ENCODE measurements at regions not wholly inside any gene's neighbourhood (a gene's known extent, or its start where the extent isn't known, plus 50 kb on each side); places are given as distances from the start of the nearest gene placed in this dataset.
A peak's percentile ranks its signal among the peaks of the same experiment; 100 is the strongest.

DNA sequence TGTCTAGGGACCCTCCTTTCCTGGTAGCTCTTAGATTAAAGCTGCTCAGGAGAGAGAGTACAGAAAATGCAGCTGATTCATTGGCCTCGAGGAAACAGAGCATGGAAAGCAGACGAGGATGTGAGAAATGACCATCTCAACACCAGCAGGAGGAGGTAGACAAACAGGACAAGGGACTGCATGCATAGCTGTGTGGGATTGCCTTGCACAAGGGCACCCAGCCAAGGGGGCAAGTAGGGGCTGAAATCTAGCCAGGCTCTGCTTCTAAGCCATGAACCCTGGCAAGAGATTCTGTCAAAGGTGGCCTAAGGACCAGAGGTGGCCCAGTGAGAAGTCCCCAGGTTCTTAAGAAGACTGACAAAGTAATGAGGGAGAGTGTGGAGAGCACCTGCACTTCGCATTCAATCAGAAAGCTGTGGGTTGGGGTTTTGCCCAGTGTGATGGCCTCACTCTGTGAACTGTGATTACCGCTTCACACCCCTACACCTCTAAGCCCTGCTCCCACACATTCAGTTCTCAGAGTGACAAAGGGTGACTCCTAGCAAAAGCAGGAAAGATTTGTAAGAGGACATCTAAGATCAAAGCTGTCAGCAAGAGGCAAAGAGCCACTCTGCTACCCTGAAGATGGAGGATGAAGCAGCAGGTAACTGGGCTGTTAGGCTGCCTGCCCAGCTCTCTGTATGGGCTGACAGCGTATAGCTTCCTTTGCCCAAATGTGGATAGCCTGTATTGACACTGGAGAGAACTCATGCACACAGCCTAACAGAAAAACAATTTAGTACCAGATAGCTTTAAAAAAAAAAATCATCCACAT, 151.3 kb upstream of the PELI1 start:
- Histone ChIP-seq H3K36me3 (ENCODE audit: control insufficient read depth, insufficient read depth, low read length) (no peaks in the 10 kb centered on the region), H3K9me3 (ENCODE audit: control insufficient read depth, low read length) (no peaks in the 10 kb centered on the region), H3K4me1 (ENCODE audit: control insufficient read depth, insufficient read depth, low read length) (peaks cover 10% of the 10 kb centered on the region), H3K27me3 (ENCODE audit: control insufficient read depth, insufficient read depth, low read length) (no peaks in the 10 kb centered on the region), H3K9ac (ENCODE audit: low read length) (no peak overlapping the region), H3K4me3 (ENCODE audit: low read length) (no peak overlapping the region)

DNA sequence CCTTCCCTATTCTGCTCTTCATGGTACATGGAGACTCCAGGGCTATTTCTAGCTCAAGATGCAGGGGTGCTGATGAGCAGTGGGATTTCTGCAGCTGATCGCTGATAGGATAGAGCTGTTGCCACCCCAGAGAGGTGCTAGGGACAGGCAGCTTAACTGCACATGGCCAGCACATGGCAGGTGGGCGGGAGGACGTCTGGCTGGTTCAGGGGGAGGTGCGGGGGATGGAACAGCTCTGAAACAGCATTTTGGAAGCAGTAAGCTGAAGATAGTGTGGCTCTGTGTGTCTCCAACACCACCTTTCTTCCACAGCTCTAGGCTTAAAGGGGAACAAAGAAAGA, 151.9 kb upstream of the PELI1 start:
- Histone ChIP-seq H3K36me3 (ENCODE audit: control insufficient read depth, insufficient read depth, low read length) (no peaks in the 10 kb centered on the region), H3K4me1 (ENCODE audit: control insufficient read depth, insufficient read depth, low read length) (peaks cover 5% of the 10 kb centered on the region), H3K9ac (ENCODE audit: low read length) (no peak overlapping the region), H3K9me3 (ENCODE audit: control insufficient read depth, low read length) (no peaks in the 10 kb centered on the region), H3K4me3 (ENCODE audit: low read length) (no peak overlapping the region), H3K27me3 (ENCODE audit: control insufficient read depth, insufficient read depth, low read length) (no peaks in the 10 kb centered on the region)

DNA sequence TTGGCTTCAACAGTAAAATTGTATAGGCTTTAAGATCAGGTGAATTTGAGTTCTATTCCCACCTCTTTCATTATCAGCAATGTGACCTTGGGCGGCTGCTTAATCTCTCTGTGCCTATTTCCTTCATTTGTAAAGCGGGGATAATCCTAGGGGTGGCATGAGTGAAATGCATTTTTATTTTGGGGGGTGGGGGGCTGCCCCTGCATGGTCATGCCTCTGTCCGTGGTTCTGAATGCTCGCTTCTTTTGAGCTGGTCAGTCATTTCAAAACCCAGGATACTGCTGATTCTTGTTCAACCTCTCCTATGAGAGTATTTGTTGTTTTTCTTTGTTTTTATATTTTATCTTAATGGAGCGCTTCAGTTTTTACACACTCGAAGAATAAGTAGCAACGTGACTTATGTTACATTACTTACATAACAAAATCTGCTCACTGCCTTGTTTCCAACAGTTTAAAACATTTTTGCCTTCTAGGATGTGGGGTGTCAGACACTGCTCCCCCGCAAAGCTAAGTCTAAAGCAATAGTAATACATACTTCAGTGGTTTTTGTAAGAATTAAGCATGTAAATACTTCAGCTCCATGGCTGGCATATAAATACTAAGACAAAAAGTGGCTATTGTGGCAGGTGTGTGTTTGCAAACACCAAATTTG, 152.6 kb upstream of the PELI1 start:
- Histone ChIP-seq H3K27me3 (ENCODE audit: control insufficient read depth, insufficient read depth, low read length) (no peaks in the 10 kb centered on the region), H3K4me1 (ENCODE audit: control insufficient read depth, insufficient read depth, low read length) (peaks cover 2% of the 10 kb centered on the region), H3K4me3 (ENCODE audit: low read length) (no peak overlapping the region), H3K9ac (ENCODE audit: low read length) (no peak overlapping the region), H3K9me3 (ENCODE audit: control insufficient read depth, low read length) (no peaks in the 10 kb centered on the region), H3K36me3 (ENCODE audit: control insufficient read depth, insufficient read depth, low read length) (no peaks in the 10 kb centered on the region)

DNA sequence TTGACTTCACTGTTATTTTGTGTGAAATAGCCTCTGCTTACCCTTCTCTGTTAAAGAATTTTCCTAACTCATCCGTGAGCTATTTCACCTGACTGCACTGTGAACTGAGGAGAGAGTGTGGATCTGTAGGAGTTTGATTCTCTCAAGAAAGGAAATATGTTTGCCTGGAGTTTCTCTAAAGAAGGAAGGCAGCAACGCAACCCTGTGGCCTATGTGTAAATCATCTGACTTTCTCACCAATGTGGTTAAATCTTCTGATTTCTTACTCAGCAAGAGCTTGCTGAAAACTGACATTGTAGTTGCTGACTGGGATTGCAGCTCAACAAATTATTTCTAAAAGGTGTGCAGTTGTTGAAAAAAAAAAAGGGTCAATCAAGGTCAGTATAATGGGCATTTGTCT, 153.9 kb upstream of the PELI1 start:
- Histone ChIP-seq H3K36me3 (ENCODE audit: control insufficient read depth, insufficient read depth, low read length) (no peaks in the 10 kb centered on the region), H3K9ac (ENCODE audit: low read length) (no peak overlapping the region), H3K9me3 (ENCODE audit: control insufficient read depth, low read length) (no peaks in the 10 kb centered on the region), H3K4me1 (ENCODE audit: control insufficient read depth, insufficient read depth, low read length) (no peaks in the 10 kb centered on the region), H3K27me3 (ENCODE audit: control insufficient read depth, insufficient read depth, low read length) (no peaks in the 10 kb centered on the region), H3K4me3 (ENCODE audit: low read length) (no peak overlapping the region)

DNA sequence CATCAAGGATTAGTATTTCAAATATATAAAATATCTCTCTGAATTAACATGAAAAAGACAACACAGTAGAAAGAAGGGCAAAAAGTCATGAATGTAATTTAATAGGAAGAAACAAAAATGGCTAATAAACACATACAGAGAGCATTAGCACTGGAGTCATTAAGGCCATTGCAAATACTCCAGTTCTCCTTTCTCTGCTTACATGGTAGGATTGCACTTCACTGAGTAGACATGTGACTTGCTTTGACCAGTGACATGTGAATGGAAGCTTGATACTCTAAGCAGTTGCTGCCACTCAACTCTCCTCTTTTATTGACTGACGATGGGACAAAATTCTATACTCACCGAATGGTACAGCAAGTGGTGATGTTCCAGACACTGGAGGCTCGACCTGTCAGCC, 153.9 kb upstream of the LGALSL start:
- no peaks in the 10 kb centered on the region for H3K4me1 ChIP-seq (ENCODE audit: control insufficient read depth, insufficient read depth, low read length)

DNA sequence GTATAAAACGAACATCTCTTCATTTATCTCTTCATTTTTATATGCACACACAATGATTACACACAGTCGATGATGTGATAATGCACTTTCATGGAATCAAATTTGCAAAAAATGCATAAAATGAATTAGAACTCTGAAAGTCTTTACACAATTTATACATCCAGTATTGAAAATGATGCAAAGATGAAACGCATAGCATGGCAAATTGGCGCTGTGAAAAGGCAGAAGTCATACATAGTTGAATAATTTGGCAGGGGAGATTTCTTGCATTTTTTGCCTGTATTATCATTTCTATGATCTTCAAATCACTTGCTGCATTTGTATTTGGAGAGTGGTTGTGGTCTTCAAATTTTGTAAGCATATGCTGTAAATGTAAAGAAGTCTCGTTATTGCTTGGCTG, 150.7 kb upstream of the LGALSL start:
- H3K9me3 ChIP-seq (ENCODE audit: control insufficient read depth, low read length), result no peaks in the 10 kb centered on the region

More for the DNA sequence above, 153.9 kb upstream of the LGALSL start:
- Histone ChIP-seq H3K27me3 (ENCODE audit: control insufficient read depth, insufficient read depth, low read length) (no peaks in the 10 kb centered on the region), H3K9me3 (ENCODE audit: control insufficient read depth, low read length) (no peaks in the 10 kb centered on the region), H3K4me3 (ENCODE audit: low read length) (no peak overlapping the region), H3K36me3 (ENCODE audit: control insufficient read depth, insufficient read depth, low read length) (no peaks in the 10 kb centered on the region), H3K9ac (ENCODE audit: low read length) (no peak overlapping the region)

DNA sequence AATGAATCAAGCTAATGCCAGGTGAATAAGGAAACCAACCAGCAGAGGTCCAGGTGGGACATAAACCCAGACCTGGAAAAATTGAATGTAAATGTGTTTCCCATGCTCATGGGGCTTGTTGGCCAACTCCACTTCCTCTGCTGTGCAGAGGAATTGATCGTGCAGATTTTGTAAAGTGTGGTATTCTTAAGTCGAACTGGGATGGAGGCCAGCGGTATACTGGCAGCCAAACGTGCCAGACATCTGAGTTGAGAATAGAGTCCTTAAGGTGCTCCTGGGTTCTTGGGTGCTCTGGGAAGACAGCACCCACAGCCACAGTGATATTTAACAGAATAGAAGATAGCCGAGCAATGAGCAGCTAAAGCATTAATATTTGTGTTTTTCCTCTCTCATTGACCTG, 146.5 kb upstream of the LGALSL start:
- Histone ChIP-seq H3K27me3 (ENCODE audit: control insufficient read depth, insufficient read depth, low read length) (no peaks in the 10 kb centered on the region), H3K36me3 (ENCODE audit: control insufficient read depth, insufficient read depth, low read length) (no peaks in the 10 kb centered on the region), H3K4me1 (ENCODE audit: control insufficient read depth, insufficient read depth, low read length) (peaks cover 13% of the 10 kb centered on the region), H3K4me3 (ENCODE audit: low read length) (no peak overlapping the region), H3K9me3 (ENCODE audit: control insufficient read depth, low read length) (no peaks in the 10 kb centered on the region), H3K9ac (ENCODE audit: low read length) (no peak overlapping the region)

More for the DNA sequence above, 150.7 kb upstream of the LGALSL start:
- H3K27me3 ChIP-seq (ENCODE audit: control insufficient read depth, insufficient read depth, low read length), result no peaks in the 10 kb centered on the region
- no peak overlapping the region for H3K4me3 ChIP-seq (ENCODE audit: low read length)
- no peaks in the 10 kb centered on the region for H3K4me1 ChIP-seq (ENCODE audit: control insufficient read depth, insufficient read depth, low read length)
- H3K36me3 ChIP-seq (ENCODE audit: control insufficient read depth, insufficient read depth, low read length), result no peaks in the 10 kb centered on the region
- H3K9ac ChIP-seq (ENCODE audit: low read length), result no peak overlapping the region

DNA sequence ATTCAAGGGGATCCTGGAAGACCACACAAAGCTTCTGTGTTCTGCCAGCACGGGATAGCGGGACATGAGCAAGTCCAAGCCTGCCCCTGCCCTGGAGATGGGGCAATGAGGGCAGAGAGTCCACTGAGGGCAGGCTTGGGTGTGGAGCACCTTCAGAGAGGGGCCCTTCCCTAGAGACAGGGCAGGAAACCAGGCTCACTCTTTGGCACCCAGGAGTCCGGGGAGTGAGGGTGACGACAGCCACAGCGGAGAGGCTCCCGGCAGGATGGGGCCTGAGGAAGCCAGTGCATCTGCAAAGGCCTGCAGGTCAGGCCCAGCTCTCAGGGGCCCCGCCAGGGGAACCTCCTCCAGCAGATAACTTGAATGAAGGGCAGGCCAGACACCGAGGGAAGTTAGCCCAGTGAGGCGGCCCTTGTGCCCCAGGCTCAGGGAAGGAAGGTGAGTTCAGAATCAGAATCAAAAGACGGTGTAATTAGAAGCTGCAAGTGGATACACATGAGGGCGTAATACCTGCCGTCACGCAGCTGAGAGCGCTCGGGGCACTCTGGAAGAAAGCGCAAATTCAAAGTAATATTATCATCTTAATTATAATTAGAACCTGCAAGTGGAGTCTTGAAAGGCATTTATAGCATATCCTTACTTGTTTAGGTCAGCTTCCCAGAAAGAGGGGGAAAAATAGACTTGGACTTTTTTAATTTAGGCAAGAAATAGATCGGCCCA, 142.6 kb upstream of the LGALSL start:
- no peak overlapping the region for H3K9ac ChIP-seq (ENCODE audit: low read length)
- no peaks in the 10 kb centered on the region for H3K36me3 ChIP-seq (ENCODE audit: control insufficient read depth, insufficient read depth, low read length)
- H3K27me3 ChIP-seq (ENCODE audit: control insufficient read depth, insufficient read depth, low read length), result no peaks in the 10 kb centered on the region
- no peak overlapping the region for H3K4me3 ChIP-seq (ENCODE audit: low read length)
- H3K4me1 ChIP-seq (ENCODE audit: control insufficient read depth, insufficient read depth, low read length), result peaks cover 17% of the 10 kb centered on the region
- no peaks in the 10 kb centered on the region for H3K9me3 ChIP-seq (ENCODE audit: control insufficient read depth, low read length)

DNA sequence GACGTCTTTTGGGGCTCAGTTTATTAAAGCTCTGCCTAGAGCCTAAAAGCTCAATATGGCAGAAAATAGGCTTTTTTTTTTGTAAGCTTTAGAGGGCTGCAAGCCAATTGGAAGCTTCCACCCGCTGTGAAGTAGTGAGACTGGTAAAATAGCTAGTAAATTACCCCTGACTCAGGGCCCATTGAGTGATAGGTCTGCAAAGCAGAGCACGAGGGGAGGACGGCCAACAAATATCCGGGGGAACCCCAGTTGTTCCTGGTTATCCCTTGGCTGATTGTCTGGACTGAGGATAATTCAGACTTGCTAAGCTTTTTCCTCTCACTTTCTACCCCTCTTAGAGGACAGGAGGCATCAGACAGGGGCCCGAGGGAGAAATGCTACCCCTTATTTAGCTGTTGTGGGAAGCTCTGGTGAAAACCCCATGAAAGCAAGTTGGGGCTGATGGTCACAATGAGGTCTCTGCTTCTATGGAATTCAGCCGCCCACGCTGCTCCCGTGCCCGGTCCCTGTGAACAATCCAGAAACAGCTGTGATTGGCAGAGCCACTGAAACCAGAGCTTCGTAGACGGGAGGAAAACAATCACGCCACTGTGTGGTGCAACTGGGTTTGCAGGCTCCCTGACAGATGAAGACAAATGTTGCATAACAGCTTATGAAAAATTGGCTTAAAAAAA, 141.9 kb upstream of the LGALSL start:
- Histone ChIP-seq H3K4me1 (ENCODE audit: control insufficient read depth, insufficient read depth, low read length) (peaks cover 17% of the 10 kb centered on the region), H3K4me3 (ENCODE audit: low read length) (peak overlapping the region; percentile 29), H3K9me3 (ENCODE audit: control insufficient read depth, low read length) (no peaks in the 10 kb centered on the region), H3K27me3 (ENCODE audit: control insufficient read depth, insufficient read depth, low read length) (no peaks in the 10 kb centered on the region), H3K9ac (ENCODE audit: low read length) (no peak overlapping the region), H3K36me3 (ENCODE audit: control insufficient read depth, insufficient read depth, low read length) (no peaks in the 10 kb centered on the region)

DNA sequence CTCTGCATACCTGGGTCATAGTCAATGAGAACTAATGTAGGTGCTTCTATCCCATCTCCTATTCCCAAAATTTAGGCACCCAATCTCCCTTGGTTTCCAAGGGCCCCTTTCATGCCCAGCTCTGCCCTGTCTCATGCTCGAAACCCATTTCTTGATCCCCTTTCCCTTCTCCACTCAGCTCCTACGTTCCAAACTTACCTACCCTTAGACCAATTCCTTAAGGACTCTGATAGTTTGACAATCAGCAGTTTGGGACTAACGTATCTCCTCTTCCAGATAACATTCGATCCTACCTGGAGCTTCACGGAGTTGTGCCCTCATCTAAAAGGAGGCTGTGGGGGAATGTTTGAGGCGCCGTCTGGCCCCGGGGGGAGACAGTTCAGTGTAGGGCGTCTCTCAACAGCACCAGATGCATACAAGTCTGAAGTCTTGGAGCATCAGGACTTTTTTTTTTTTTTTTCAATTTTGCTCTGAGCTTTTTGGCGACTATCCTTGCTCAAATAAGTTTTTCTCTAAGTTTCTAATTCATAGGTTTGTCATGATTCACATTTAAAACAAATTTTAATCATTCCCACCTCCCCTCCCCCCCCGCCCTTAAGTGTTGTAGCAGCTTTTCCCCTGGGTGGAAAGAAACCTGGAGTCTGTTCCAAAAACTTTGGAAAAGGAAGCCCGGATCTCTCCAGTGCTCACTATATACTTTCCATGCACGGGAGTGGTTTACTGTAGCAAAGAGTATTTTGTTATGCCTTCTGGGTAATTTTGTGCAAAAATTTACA, 141.2 kb upstream of the LGALSL start:
- peaks cover 17% of the 10 kb centered on the region for H3K4me1 ChIP-seq (ENCODE audit: control insufficient read depth, insufficient read depth, low read length)
- no peaks in the 10 kb centered on the region for H3K9me3 ChIP-seq (ENCODE audit: control insufficient read depth, low read length)
- no peak overlapping the region for H3K9ac ChIP-seq (ENCODE audit: low read length)
- no peaks in the 10 kb centered on the region for H3K27me3 ChIP-seq (ENCODE audit: control insufficient read depth, insufficient read depth, low read length)
- no peaks in the 10 kb centered on the region for H3K36me3 ChIP-seq (ENCODE audit: control insufficient read depth, insufficient read depth, low read length)
- H3K4me3 ChIP-seq (ENCODE audit: low read length), result peak overlapping the region; percentile 29

DNA sequence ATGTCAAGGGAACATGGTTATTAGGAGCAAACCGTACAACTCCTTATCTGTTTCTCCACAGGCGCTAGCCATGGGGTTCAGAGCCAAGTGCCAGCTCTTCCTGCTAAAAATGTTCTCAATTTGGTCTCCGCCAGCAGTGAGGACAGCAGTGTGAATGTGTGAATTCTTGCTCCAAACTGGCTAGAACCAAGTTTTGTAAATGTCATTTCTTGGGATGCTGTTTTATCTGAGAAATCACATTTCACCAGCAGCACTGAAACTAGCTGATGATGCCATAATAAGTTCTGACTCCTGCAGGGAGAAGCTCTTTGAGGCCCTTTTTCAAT, 140.6 kb upstream of the LGALSL start:
- no peak overlapping the region for H3K9ac ChIP-seq (ENCODE audit: low read length)
- H3K27me3 ChIP-seq (ENCODE audit: control insufficient read depth, insufficient read depth, low read length), result no peaks in the 10 kb centered on the region
- no peaks in the 10 kb centered on the region for H3K36me3 ChIP-seq (ENCODE audit: control insufficient read depth, insufficient read depth, low read length)
- no peaks in the 10 kb centered on the region for H3K9me3 ChIP-seq (ENCODE audit: control insufficient read depth, low read length)
- no peak overlapping the region for H3K4me3 ChIP-seq (ENCODE audit: low read length)
- H3K4me1 ChIP-seq (ENCODE audit: control insufficient read depth, insufficient read depth, low read length), result peaks cover 17% of the 10 kb centered on the region

All from mucosa of stomach (tissue), 1 donor.